ENCODE measurements at regions not wholly inside any gene's neighbourhood (a gene's known extent, or its start where the extent isn't known, plus 50 kb on each side); places are given as distances from the start of the nearest gene placed in this dataset.

DNA sequence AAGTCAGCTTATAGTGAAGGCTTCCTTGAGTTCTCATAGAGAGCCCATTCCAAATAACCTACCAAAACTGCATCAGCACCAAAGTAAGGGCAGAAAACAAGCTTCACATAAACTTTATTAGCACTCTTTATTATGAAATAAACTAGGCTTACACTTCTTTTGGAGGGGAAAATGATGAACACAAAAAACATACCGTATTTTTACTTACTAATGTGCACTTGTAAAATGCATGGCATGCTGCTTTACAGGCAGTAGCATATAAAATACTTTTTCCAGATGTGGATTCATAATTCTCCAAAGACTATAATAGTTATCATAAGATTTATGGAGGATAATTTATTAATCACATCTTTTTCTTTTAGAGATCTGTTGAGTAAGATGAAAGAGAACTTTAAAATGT, 133.9 kb downstream of the OSR1 start:
- TF ChIP-seq, protein P1, sequence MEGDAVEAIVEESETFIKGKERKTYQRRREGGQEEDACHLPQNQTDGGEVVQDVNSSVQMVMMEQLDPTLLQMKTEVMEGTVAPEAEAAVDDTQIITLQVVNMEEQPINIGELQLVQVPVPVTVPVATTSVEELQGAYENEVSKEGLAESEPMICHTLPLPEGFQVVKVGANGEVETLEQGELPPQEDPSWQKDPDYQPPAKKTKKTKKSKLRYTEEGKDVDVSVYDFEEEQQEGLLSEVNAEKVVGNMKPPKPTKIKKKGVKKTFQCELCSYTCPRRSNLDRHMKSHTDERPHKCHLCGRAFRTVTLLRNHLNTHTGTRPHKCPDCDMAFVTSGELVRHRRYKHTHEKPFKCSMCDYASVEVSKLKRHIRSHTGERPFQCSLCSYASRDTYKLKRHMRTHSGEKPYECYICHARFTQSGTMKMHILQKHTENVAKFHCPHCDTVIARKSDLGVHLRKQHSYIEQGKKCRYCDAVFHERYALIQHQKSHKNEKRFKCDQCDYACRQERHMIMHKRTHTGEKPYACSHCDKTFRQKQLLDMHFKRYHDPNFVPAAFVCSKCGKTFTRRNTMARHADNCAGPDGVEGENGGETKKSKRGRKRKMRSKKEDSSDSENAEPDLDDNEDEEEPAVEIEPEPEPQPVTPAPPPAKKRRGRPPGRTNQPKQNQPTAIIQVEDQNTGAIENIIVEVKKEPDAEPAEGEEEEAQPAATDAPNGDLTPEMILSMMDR (IDR thresholded peaks at IDR 0.05; ENCODE audit: extremely low read depth in 1 of 2, insufficient read depth in 1 of 2, low read depth in 1 of 2, low read length in 2 of 2): no peak
- TF ChIP-seq POLR2AphosphoS5 (IDR thresholded peaks at IDR 0.05; ENCODE audit: insufficient read depth, low read depth, low read length) (no peak), GATA2 (IDR thresholded peaks at IDR 0.05; ENCODE audit: insufficient read depth, insufficient read length, low read depth, low read length) (no peak), EZH2 (IDR thresholded peaks at IDR 0.05; ENCODE audit: borderline replicate concordance, low read depth, low read length, severe bottlenecking) (no peak), POLR2A (IDR thresholded peaks at IDR 0.05; ENCODE audit: low read depth, low read length) (no peak), MYC (IDR thresholded peaks at IDR 0.05; ENCODE audit: low read depth, low read length) (no peak), FOS (IDR thresholded peaks at IDR 0.05; ENCODE audit: borderline replicate concordance, insufficient read depth, low read length) (no peak)
- TF ChIP-seq, protein P2, sequence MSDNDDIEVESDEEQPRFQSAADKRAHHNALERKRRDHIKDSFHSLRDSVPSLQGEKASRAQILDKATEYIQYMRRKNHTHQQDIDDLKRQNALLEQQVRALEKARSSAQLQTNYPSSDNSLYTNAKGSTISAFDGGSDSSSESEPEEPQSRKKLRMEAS (IDR thresholded peaks at IDR 0.05; ENCODE audit: insufficient read depth, insufficient read length): no peak

All from endothelial cell of umbilical vein (primary cell).